ENCODE measurements at regions not wholly inside any gene's neighbourhood (a gene's known extent, or its start where the extent isn't known, plus 50 kb on each side); places are given as distances from the start of the nearest gene placed in this dataset.

DNA sequence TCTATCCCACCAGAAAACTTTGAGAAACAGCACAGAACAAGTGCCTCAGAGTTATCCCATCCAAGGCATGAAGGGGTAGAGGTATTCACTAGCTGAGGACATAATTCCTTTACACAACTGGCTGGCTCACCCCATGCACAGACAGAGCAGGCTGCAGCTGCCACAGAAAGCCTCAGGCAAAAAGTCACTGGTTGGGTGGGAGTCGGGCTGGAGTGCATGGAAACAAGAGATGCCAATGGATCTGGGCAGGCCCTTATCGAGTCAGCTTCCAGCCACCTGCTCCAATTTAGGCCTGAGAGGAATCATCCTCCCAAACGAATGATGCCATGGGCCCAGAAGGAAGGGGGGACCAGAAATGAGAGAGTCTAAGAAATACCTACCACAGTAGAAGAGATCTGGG, 83.0 kb downstream of the RSL24D1 start (continued):
- TF ChIP-seq, protein P1, sequence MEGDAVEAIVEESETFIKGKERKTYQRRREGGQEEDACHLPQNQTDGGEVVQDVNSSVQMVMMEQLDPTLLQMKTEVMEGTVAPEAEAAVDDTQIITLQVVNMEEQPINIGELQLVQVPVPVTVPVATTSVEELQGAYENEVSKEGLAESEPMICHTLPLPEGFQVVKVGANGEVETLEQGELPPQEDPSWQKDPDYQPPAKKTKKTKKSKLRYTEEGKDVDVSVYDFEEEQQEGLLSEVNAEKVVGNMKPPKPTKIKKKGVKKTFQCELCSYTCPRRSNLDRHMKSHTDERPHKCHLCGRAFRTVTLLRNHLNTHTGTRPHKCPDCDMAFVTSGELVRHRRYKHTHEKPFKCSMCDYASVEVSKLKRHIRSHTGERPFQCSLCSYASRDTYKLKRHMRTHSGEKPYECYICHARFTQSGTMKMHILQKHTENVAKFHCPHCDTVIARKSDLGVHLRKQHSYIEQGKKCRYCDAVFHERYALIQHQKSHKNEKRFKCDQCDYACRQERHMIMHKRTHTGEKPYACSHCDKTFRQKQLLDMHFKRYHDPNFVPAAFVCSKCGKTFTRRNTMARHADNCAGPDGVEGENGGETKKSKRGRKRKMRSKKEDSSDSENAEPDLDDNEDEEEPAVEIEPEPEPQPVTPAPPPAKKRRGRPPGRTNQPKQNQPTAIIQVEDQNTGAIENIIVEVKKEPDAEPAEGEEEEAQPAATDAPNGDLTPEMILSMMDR (IDR thresholded peaks at IDR 0.05 in 2 of 3, conservative IDR thresholded peaks at IDR 0.05 in 1 of 3; ENCODE audit: borderline replicate concordance in 1 of 3, insufficient read depth in 1 of 3, low read depth in 2 of 3, low read length in 2 of 3): no peak
- TF ChIP-seq CEBPB (IDR thresholded peaks at IDR 0.05; ENCODE audit: low read depth) (no peak), POLR2A (IDR thresholded peaks at IDR 0.05; ENCODE audit: borderline replicate concordance, extremely low read depth, insufficient read depth, insufficient read length) (no peak), POLR2AphosphoS5 (IDR thresholded peaks at IDR 0.05; ENCODE audit: low read depth, low read length) (no peak), YY1 (IDR thresholded peaks at IDR 0.05; ENCODE audit: extremely low read depth, insufficient replicate concordance, low read depth, low read length) (no peak), CBX3 (IDR thresholded peaks at IDR 0.05; ENCODE audit: low read depth) (no peak), SIN3A (IDR thresholded peaks at IDR 0.05; ENCODE audit: low read depth) (no peak), RAD21 (IDR thresholded peaks at IDR 0.05; ENCODE audit: low read depth) (no peak), SP1 (IDR thresholded peaks at IDR 0.05; ENCODE audit: low read depth) (no peak)
- TF ChIP-seq, protein P2, sequence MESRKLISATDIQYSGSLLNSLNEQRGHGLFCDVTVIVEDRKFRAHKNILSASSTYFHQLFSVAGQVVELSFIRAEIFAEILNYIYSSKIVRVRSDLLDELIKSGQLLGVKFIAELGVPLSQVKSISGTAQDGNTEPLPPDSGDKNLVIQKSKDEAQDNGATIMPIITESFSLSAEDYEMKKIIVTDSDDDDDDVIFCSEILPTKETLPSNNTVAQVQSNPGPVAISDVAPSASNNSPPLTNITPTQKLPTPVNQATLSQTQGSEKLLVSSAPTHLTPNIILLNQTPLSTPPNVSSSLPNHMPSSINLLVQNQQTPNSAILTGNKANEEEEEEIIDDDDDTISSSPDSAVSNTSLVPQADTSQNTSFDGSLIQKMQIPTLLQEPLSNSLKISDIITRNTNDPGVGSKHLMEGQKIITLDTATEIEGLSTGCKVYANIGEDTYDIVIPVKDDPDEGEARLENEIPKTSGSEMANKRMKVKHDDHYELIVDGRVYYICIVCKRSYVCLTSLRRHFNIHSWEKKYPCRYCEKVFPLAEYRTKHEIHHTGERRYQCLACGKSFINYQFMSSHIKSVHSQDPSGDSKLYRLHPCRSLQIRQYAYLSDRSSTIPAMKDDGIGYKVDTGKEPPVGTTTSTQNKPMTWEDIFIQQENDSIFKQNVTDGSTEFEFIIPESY (IDR thresholded peaks at IDR 0.05; ENCODE audit: extremely low read depth, insufficient replicate concordance, low read length): no peak

DNA sequence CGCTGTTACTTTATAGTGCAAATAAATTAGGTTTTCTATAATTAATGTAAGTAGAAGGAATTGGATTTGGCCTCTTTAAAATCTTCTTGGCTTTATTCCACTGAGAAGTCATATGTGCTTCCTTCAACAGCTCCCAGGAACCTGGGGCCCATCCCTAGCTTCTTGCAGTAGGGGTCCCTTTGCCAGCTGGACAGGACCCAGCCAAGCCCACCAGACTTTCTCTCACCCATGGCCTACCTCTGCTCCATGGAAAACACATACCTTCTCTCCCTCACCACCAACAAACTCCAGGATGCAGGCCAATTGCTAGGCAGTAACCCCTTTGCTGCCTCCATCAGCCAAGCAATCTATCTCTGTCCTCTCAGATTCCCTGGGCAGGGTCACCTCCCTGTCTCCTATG, 84.0 kb downstream of the RSL24D1 start:
- Histone ChIP-seq H3K9me2 (ENCODE audit: insufficient read depth) (no peaks in the 10 kb centered on the region), H4K20me1 (ENCODE audit: insufficient read depth) (no peaks in the 10 kb centered on the region), H3K4me3 (replicated peaks in 1 of 2; ENCODE audit: low read depth in 1 of 2, low read length in 2 of 2) (no peak overlapping the region), H3K27ac (ENCODE audit: low read depth, low read length) (no peak overlapping the region), H3K4me1 (ENCODE audit: control insufficient read depth in 1 of 2, insufficient read depth in 2 of 2, low read length in 2 of 2) (no peaks in the 10 kb centered on the region), H3K4me2 (ENCODE audit: low read length) (no peak overlapping the region), H3K27me3 (ENCODE audit: insufficient read depth, low read length) (0 out of 2 replicates have a peak, but pooled peaks cover 4% of the 10 kb centered on the region), H3K9ac (ENCODE audit: low read length) (no peak overlapping the region), H3K79me2 (ENCODE audit: insufficient read depth, low read length) (no peaks in the 10 kb centered on the region), H3K9me3 (ENCODE audit: control insufficient read depth in 1 of 2, insufficient read depth in 1 of 2, low read depth in 1 of 2, low read length in 2 of 2) (no peaks in the 10 kb centered on the region), H2AFZ (ENCODE audit: low read depth, low read length, poor library complexity, severe bottlenecking) (no peak overlapping the region), H3K36me3 (ENCODE audit: control insufficient read depth in 1 of 2, insufficient read depth in 2 of 2, low read length in 2 of 2) (no peaks in the 10 kb centered on the region)
- intact Hi-C loops (cut with micrococcal nuclease): no loop called here
- ChIA-PET CTCF (no interaction called here), RAD21 (ENCODE audit: low non-redundant PET in 1 of 2, low total read pairs in 2 of 2, uncharacterized antibody in 2 of 2, unreplicated experiment in 2 of 2) (no interaction called here), POLR2A (no interaction called here)
- no TSS peak for BruUV-seq (replicated peaks)
- ATAC-seq (no peak), DNase-seq (ENCODE audit: low read depth, low spot score) (no peak)
- TF ChIP-seq, protein P3, sequence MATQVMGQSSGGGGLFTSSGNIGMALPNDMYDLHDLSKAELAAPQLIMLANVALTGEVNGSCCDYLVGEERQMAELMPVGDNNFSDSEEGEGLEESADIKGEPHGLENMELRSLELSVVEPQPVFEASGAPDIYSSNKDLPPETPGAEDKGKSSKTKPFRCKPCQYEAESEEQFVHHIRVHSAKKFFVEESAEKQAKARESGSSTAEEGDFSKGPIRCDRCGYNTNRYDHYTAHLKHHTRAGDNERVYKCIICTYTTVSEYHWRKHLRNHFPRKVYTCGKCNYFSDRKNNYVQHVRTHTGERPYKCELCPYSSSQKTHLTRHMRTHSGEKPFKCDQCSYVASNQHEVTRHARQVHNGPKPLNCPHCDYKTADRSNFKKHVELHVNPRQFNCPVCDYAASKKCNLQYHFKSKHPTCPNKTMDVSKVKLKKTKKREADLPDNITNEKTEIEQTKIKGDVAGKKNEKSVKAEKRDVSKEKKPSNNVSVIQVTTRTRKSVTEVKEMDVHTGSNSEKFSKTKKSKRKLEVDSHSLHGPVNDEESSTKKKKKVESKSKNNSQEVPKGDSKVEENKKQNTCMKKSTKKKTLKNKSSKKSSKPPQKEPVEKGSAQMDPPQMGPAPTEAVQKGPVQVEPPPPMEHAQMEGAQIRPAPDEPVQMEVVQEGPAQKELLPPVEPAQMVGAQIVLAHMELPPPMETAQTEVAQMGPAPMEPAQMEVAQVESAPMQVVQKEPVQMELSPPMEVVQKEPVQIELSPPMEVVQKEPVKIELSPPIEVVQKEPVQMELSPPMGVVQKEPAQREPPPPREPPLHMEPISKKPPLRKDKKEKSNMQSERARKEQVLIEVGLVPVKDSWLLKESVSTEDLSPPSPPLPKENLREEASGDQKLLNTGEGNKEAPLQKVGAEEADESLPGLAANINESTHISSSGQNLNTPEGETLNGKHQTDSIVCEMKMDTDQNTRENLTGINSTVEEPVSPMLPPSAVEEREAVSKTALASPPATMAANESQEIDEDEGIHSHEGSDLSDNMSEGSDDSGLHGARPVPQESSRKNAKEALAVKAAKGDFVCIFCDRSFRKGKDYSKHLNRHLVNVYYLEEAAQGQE (IDR thresholded peaks at IDR 0.05; ENCODE audit: low read depth): no peak
- TF ChIP-seq TCF7L2 (IDR thresholded peaks at IDR 0.05; ENCODE audit: borderline replicate concordance, extremely low read depth, insufficient read depth, insufficient read length) (no peak), POLR2AphosphoS5 (IDR thresholded peaks at IDR 0.05; ENCODE audit: low read depth, low read length) (no peak), CEBPB (IDR thresholded peaks at IDR 0.05; ENCODE audit: low read depth) (no peak), SRF (IDR thresholded peaks at IDR 0.05; ENCODE audit: low read depth) (no peak), ZFX (IDR thresholded peaks at IDR 0.05) (no peak), CBX3 (IDR thresholded peaks at IDR 0.05; ENCODE audit: low read depth) (no peak), JUND (IDR thresholded peaks at IDR 0.05) (no peak), EZH2 (IDR thresholded peaks at IDR 0.05) (no peak), EZH2phosphoT487 (IDR thresholded peaks at IDR 0.05; ENCODE audit: borderline replicate concordance) (no peak), RAD21 (IDR thresholded peaks at IDR 0.05; ENCODE audit: low read depth) (no peak)

Data from HCT116 (cell line).